PC-3 (cell line): ENCODE measurements at regions not wholly inside any gene's neighbourhood (a gene's known extent, or its start where the extent isn't known, plus 50 kb on each side); places are given as distances from the start of the nearest gene placed in this dataset.

Experiments used
- CTCF ChIP-seq: fragments of 300-600 bp; sonication (generic); conservative IDR thresholded peaks from 2 replicates; pipeline ENCODE4 v1.5.1; 2017; ENCODE audit warnings: antibody characterized with exemption, low read depth, mild to moderate bottlenecking, low read length
- EZH2 ChIP-seq: fragments of 300-600 bp; sonication (generic); IDR thresholded peaks from one replicate; pipeline ENCODE4 v1.6.1; 2017; ENCODE audit warnings: antibody characterized with exemption, mild to moderate bottlenecking, low read length; ENCODE audit not compliant: unreplicated experiment
- EZH2phosphoT487 ChIP-seq: fragments of 300-600 bp; sonication (generic); IDR thresholded peaks from 2 replicates; pipeline ENCODE4 v1.6.1; 2018; ENCODE audit warnings: mild to moderate bottlenecking, antibody characterized with exemption, low read length, borderline replicate concordance

- TF ChIP-seq EZH2 (no peak), CTCF (no peak), EZH2phosphoT487 (no peak)
Measured at GRCh38 chr13:74892096-74892495, 589.9 kb downstream of the TBC1D4 start.
